Lower lobe of right lung (tissue), 2 donors: ENCODE measurements at regions not wholly inside any gene's neighbourhood (a gene's known extent, or its start where the extent isn't known, plus 50 kb on each side); places are given as distances from the start of the nearest gene placed in this dataset.

ENCODE experiments used
- ATAC-seq, 2 donors: fragments of 200-7000 bp; cut with Tn5 transposase; one replicate each; pipeline ENCODE4 v1.9.1; 2020 to 2022; ENCODE audit warnings: mild to moderate bottlenecking in 2 of 2, moderate library complexity in 2 of 2
- DNase-seq: peaks from one replicate; pipeline ENCODE4 v3.0.0-alpha.2; 2020
- H3K27ac ChIP-seq: fragments of 200-600 bp; one replicate; pipeline ENCODE4 v1.8.0; 2022
- H3K27me3 ChIP-seq: fragments of 200-600 bp; one replicate; pipeline ENCODE4 v1.8.0; 2022; ENCODE audit warnings: low read depth
- H3K36me3 ChIP-seq: fragments of 200-600 bp; one replicate; pipeline ENCODE4 v1.8.0; 2022; ENCODE audit warnings: mild to moderate bottlenecking
- H3K4me1 ChIP-seq: fragments of 200-600 bp; one replicate; pipeline ENCODE4 v1.8.0; 2022
- H3K4me3 ChIP-seq: fragments of 200-600 bp; one replicate; pipeline ENCODE4 v1.8.0; 2022; ENCODE audit warnings: mild to moderate bottlenecking
- H3K9me3 ChIP-seq: fragments of 200-600 bp; one replicate; pipeline ENCODE4 v1.8.0; 2022
- CTCF ChIP-seq: fragments of 200-600 bp; IDR thresholded peaks from one replicate; pipeline ENCODE4 v1.8.0; 2022; ENCODE audit warnings: antibody characterized with exemption, mild to moderate bottlenecking
- intact Hi-C: fragments of 100-400 bp; cut with DNase I; formaldehyde crosslinking; loops from one replicate; pipeline ENCODE4 v1.11.0; 2022
- donor health status: DM: no; HTN: yes; CAD: no; lungs with severe emphysema.

GRCh38 chr1:81097860-81098259, 702.9 kb upstream of the ADGRL2 start:
- H3K4me1 ChIP-seq = no peaks in the 10 kb centered on the region
- no peaks in the 10 kb centered on the region for H3K9me3 ChIP-seq
- no peaks in the 10 kb centered on the region for H3K27me3 ChIP-seq
- H3K36me3 ChIP-seq = no peaks in the 10 kb centered on the region
- no peak overlapping the region for H3K27ac ChIP-seq
- intact Hi-C loops = no loop called here
- no peak for TF ChIP-seq CTCF
- DNase-seq (no peak), ATAC-seq (no peak)
- no peak overlapping the region for H3K4me3 ChIP-seq

GRCh38 chr1:81073580-81073979, 727.2 kb upstream of the ADGRL2 start:
- Histone ChIP-seq H3K36me3 (no peaks in the 10 kb centered on the region), H3K27me3 (no peaks in the 10 kb centered on the region), H3K4me1 (no peaks in the 10 kb centered on the region), H3K9me3 (no peaks in the 10 kb centered on the region), H3K27ac (no peak overlapping the region), H3K4me3 (no peak overlapping the region)
- intact Hi-C loops = no loop called here
- DNase-seq (no peak), ATAC-seq (no peak)
- TF ChIP-seq CTCF = no peak

GRCh38 chr1:81071969-81072753, 728.6 kb upstream of the ADGRL2 start:
- Histone ChIP-seq H3K27me3 (no peaks in the 10 kb centered on the region), H3K36me3 (no peaks in the 10 kb centered on the region), H3K4me3 (no peak overlapping the region), H3K4me1 (no peaks in the 10 kb centered on the region), H3K9me3 (no peaks in the 10 kb centered on the region), H3K27ac (no peak overlapping the region)
- DNase-seq (no peak), ATAC-seq (no peak)
- no peak for TF ChIP-seq CTCF
- intact Hi-C loops = no loop called here

DNA sequence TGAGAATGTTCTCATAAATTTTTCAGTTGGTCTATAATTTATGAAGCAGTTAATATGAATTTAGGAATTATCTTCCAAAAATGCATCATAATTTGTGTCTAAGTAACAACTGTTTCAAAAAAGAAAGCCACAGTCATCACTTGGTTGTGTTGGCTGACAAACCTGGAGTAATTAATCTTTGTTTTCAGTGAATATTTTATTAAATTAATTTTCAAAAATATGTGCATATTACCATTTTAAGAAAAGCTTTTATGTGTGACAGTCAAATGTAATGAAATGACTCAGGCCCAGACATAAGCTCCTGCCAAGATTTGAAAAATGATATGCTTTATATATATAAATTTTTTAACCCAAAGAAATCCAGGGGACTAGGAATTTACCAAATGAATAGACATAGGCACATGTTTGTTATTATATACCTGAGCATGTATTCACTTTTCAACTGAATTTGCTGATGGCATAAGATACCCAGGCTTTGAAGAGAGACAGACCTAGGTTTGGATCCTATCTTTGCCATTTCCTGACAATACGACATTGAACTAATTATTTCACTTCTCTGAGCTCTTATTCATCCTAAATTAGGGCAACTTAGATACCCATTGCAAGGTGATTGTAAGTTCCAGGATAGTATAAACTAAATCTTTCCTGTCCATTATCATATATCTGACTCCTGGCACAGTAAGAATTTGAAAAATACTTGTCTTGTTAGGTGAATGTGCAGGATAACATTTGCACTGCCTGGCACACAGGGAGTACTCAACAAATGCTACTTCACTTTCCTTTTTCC, 729.5 kb upstream of the ADGRL2 start:
- H3K27ac ChIP-seq = no peak overlapping the region
- ATAC-seq (no peak), DNase-seq (no peak)
- intact Hi-C loops = no loop called here
- H3K27me3 ChIP-seq = no peaks in the 10 kb centered on the region
- H3K36me3 ChIP-seq = no peaks in the 10 kb centered on the region
- H3K4me1 ChIP-seq = no peaks in the 10 kb centered on the region
- no peak overlapping the region for H3K4me3 ChIP-seq
- no peak for TF ChIP-seq CTCF
- no peaks in the 10 kb centered on the region for H3K9me3 ChIP-seq

- no peak for DNase-seq
- Histone ChIP-seq H3K4me3 (no peak overlapping the region), H3K27ac (no peak overlapping the region), H3K4me1 (no peaks in the 10 kb centered on the region), H3K27me3 (no peaks in the 10 kb centered on the region), H3K36me3 (no peaks in the 10 kb centered on the region), H3K9me3 (no peaks in the 10 kb centered on the region)
- no peak for TF ChIP-seq CTCF
- intact Hi-C loops = no loop called here
- no peak for ATAC-seq
Observed at GRCh38 chr1:81069856-81070255, 730.9 kb upstream of the ADGRL2 start.
